DMS 273 treated with DMSO at 0.1 percent for 48 hours (cell line): ENCODE measurements at regions not wholly inside any gene's neighbourhood (a gene's known extent, or its start where the extent isn't known, plus 50 kb on each side); places are given as distances from the start of the nearest gene placed in this dataset.
A peak's percentile ranks its signal among the peaks of the same experiment; 100 is the strongest.

ENCODE experiments used
- DNase-seq: peaks from one replicate; lab custom pipeline; 2025; lab: John Stamatoyannopoulos, UW

DNA sequence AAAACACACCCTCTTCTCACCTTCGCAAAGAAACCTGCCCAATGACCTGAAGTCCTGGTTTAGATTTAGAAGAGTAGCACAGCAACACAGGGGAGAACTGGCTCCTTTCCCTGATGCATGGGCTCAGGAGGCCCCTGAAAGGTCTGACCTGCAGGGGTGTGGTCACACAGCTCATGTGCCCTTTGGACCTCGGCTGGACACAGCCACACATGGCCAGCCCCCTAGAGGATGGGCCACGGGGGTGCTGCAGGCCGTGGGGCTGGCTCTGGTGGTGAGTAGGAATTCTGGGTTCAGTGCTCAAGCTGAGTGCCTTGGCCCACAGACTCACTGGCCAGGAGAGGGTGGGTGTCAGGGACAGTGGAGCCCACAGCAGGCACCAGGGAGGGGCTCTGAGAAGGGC, 118.5 kb upstream of the ADCY1 start:
- DNase-seq, result no peak

DNA sequence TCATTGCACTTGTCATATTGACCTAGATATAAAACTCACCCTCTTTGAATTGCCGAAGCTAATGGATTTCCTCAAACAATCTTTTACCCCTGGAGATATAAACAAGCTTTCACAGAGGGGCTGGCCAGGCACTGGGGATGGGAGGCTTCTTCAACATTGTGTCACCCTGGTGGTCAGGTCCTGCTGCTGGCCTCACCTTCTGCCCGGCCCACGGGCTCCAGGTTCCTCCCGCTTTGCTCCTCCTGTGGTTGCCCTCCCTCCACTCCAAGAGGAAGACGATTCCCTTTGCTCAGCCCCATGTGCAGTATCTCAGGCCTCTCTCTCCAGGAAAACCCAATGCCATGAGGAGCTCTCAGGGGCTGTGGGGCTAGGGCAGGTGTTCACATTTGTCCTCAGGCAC, 118.1 kb upstream of the ADCY1 start:
- DNase-seq, result no peak

DNA sequence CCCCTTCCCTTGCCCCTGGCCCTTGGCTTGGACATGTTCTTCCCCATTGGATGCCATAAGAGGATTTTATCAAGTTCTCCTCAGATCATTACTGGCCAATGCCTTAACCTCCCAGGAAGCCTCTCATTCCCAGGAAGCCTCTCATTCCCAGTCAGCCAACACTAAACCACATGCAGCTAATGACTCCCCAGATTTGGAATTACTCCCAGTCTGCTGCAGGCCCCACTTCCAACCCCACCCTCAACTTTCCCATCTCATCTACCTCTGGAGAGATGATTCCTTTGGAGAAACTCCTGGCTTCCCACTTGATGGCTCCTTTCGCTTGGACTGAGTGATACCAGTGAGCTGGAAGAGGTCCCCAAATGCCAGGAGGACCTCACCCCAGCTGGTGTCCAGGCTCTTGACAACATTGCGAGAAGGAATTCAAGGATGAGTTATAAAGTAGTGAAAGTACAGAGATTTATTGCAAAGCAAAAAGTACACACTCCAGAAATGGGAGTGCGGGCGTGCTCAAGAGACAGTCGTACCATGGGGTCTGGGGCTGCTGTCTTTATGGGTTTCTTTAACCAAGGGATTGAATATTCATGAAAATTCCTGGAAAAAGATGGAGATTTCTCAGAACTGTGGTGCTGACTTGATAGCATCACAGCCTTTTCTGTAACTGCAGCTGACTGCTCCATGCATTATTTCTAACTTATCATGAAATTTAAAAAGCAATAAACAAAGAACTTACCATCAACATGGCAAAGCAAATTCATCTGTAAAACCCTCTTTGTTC, 117.2 kb upstream of the ADCY1 start:
- no peak for DNase-seq

DNA sequence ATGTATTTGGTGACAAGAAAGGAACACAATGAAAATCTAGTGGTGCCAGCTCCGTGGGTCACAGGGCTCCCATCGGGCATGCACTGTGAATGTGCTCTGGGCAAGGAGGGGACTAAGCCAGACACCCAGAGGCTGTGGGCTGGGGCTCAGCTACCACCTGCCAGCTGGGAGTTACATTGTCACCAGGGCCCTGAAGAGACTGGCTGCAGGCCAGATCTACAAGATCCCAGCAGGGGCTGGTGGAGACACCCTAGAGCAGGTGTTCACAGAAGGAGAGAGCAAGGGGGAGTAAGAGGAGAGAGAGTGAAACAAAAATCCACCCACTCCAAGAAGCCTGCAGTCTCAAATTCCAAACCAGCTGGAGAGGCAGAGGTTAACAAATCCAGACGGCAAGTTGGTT, 116.6 kb upstream of the ADCY1 start:
- peak; percentile 56 for DNase-seq

DNA sequence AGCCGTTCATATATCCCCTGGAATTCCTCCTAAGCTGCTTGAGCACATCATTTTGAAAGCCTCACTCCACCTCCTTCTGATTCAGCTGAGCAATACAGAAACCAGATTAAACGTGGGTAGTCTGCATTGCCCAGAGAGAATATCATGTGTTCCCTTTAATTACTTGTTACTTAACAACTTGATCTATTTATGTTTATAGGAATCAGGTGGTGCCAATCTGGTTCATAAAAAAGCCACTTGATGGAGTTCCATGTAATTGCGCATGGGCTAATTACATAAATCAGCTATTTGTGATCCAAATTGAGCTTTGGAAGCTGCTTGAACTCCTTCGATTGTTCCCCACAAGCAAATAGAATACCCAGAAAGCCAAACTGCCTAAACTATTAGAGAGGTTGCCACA, 114.7 kb upstream of the ADCY1 start:
- no peak for DNase-seq

GRCh38 chr7:45460379-45460778, 113.8 kb upstream of the ADCY1 start:
- no peak for DNase-seq

- DNase-seq, result no peak
Observed at GRCh38 chr7:45461026-45461425, 113.1 kb upstream of the ADCY1 start.

GRCh38 chr7:45469103-45469502, 105.1 kb upstream of the ADCY1 start:
- DNase-seq, result no peak

DNA sequence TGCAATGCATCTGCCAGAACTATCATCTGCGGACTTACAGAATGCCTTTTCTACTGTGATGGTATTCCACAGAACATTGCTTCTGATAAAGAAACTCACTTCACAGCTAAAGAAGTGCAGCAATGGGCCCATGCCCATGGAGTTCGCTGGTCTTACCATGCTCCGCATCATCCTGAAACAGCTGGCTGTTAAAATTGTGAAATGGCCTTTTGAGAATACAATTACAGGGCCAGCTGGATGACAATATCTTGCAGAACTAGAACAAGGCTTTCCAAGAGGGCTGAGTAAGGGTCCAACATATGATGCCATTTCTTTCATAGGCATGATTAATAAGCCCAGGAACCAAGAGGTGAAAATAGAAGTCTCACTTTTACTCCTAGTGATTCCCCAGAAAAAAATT, 104.1 kb upstream of the ADCY1 start:
- DNase-seq, result no peak

GRCh38 chr7:45479781-45480180, 94.4 kb upstream of the ADCY1 start:
- DNase-seq, result no peak

GRCh38 chr7:45482451-45482850, 91.7 kb upstream of the ADCY1 start:
- no peak for DNase-seq

GRCh38 chr7:45484094-45484493, 90.1 kb upstream of the ADCY1 start:
- DNase-seq, result no peak

DNA sequence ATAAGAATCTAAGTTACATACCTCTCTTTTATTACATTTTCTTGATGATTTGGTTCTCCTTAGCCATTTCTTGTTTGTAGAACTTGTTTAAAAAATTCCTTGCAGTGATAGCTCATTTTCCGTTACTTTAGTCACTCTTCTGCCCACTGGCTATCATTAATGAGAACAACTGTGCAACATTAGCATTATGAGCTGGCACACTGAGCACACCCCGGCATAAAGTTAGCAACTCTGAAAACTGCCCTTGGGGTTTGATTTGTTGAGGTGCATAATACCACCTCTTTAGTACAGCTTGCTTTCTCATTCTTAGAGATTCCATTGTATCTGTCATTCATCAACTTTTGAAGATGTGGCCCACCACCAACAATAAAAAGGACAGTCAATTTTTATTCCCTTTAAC, 87.6 kb upstream of the ADCY1 start:
- no peak for DNase-seq

- no peak for DNase-seq
Observed at GRCh38 chr7:45494885-45495284, 79.3 kb upstream of the ADCY1 start.

DNA sequence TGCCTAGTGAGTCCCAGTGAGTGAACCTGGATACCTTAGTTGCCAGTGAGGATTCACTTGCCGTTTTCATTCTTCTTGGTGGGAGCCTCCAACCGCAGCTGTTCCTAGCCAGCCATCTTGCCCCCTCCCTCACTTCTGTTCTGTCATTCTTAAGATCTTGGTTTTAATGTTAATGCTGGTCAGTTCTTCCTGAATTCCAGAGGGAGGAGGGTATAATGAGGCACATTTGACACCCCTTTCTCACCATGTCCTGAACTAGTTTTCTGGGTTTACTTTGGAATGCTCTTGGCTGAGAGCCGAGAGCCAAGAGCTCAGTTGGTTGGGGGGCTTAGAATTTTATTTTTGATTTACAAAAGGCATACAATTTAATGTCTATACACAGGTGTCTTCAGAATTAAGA, 78.5 kb upstream of the ADCY1 start:
- DNase-seq, result no peak

DNA sequence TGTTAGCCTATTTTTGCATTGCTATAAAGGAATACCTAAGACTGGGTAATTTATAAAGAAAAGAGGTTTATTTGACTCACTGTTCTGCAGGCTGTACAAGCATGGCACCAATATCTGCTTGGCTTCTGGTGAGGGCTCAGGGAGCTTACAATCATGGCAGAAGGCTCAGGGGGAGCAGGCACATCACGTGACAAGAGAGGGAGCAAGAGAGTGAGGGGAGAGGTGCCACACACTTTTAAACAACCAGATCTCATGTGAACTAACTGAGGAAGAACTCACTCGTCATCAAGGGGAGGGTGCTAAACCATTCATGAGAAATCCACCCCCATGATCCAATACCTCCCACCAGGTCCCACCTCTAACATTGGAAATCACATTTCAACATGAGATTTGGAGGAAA, 73.9 kb upstream of the ADCY1 start:
- DNase-seq, result no peak

- DNase-seq, result no peak
Observed at GRCh38 chr7:45501791-45502190, 72.4 kb upstream of the ADCY1 start.

DNA sequence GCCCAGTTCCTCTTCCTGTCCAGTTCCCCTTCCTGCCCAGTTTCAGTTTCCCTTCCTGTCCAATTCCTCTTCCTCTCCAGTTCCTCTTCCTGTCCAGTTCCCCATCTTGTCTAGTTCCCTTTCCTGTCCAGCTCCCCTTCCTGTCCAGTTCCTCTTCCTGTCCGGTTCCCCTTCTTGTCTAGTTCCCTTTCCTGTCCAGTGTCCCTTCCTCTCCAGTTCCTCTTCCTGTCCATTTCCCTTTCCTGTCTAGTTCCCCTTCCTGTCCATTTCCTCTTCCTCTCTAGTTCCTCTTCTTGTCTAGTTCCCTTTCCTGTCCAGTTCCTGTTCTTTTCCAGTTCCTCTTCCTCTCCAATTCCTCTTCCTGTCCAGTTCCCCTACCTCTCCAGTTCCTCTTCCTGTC, 68.1 kb upstream of the ADCY1 start:
- DNase-seq, result no peak

GRCh38 chr7:45509222-45509621, 64.9 kb upstream of the ADCY1 start:
- DNase-seq, result no peak

DNA sequence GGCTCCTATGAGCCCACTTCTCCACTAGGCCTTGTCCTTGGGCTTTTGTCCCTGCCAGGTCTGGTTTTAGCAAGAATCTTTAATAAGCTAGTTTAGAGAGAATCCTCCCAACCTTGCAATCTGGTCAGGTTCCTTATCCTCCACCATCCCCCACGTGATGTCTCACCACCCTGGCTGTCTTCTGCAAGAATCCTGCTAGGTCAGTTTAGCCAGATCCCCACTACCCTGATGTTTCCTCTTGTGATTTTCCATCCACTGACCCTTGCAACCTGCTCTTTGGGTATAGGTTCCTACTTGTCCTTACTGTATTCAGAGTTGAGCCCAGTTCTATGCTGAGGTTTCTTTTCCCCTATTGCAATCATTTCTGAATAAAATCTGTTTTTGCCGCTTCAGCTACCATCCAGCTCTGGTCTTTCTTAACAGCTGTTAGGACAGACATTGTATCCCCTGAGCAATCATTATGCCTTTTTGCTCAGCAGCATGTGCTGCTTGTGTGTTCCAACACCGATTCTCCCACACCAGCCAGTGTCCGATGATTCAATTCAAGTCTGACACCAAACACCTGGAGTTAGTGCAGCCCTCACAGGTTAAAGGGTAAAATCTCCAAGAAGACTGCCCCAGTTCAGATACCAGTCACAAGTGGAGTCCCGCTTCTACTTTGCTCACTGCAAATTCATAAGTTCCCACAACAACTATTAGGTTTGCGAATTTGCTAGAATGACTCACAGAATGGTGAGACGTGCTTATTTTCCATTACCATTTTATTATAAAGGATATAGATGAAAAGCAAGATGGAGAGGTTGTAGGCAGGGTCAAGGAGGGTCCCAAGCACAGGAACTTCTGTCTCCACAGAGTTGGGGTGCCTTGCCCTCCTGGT, 62.2 kb upstream of the ADCY1 start:
- DNase-seq, result no peak

GRCh38 chr7:45514944-45515343, 59.2 kb upstream of the ADCY1 start:
- no peak for DNase-seq

GRCh38 chr7:45515346-45515745, 58.8 kb upstream of the ADCY1 start:
- DNase-seq, result no peak
